ENCODE measurements at regions not wholly inside any gene's neighbourhood (a gene's known extent, or its start where the extent isn't known, plus 50 kb on each side); places are given as distances from the start of the nearest gene placed in this dataset.

DNA sequence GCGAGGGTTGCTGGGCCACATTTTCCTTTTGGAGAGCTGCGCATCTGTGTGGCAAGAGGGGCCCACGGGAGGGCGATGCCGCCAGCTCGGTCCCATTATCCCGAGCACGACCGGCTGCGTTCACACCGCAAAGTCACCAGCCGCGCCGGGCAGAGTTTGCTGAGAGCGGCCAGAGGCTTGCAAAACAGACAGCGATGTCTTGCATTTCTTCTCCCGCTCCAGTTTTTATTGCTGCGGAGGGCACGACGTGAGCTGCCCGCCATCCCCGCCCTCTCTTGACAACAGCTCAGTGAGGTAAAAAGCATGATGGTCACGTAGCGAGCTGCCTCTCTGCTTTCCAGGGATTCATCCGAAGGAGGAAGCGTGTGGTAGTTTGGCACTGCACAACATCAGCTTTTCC lies 102.1 kb upstream of the TENM3 start:
- whole genome bisulfite sequencing, result 32% methylated on average over 26 of the region's 26 CpGs
- Histone ChIP-seq H3K27ac (ENCODE audit: low read length, poor library complexity, severe bottlenecking) (no peak overlapping the region), H2BK120ac (ENCODE audit: low read depth, low read length) (no peak overlapping the region), H3K14ac (ENCODE audit: low read length in 2 of 2) (no peak overlapping the region), H4K8ac (ENCODE audit: low read length) (no peak overlapping the region), H2BK15ac (ENCODE audit: low read depth, poor library complexity, severe bottlenecking) (no peak overlapping the region), H2AK5ac (ENCODE audit: low read length, severe bottlenecking) (peak overlapping the region; percentile 30), H2BK5ac (ENCODE audit: low read depth, low read length, poor library complexity, severe bottlenecking) (no peak overlapping the region), H4K91ac (ENCODE audit: low read length) (no peak overlapping the region), H3K79me1 (replicated peaks; ENCODE audit: low read length, poor library complexity, severe bottlenecking) (peaks cover 19% of the 10 kb centered on the region), H3K27me3 (ENCODE audit: control insufficient read depth in 1 of 2, insufficient read depth in 1 of 2, low read length in 2 of 2) (peaks cover 3 to 4% of the 10 kb centered on the region in 2 experiments), H3K36me3 (ENCODE audit: control insufficient read depth in 1 of 2, insufficient read depth in 2 of 2, low read depth in 1 of 2, low read length in 2 of 2) (peaks cover 0 to 11% of the 10 kb centered on the region in 2 experiments), H3K9me3 (ENCODE audit: control insufficient read depth, low read length) (no peaks in the 10 kb centered on the region), H3K9ac (ENCODE audit: low read length) (no peak overlapping the region), H3K4me2 (ENCODE audit: low read length, poor library complexity, severe bottlenecking) (no peak overlapping the region), H2BK12ac (ENCODE audit: low read length in 2 of 2) (no peak overlapping the region), H2AFZ (ENCODE audit: low read depth, low read length) (no peak overlapping the region), H3K23ac (ENCODE audit: low read length in 2 of 2) (no peak overlapping the region), H3K18ac (ENCODE audit: low read depth in 1 of 2, low read length in 2 of 2) (no peak overlapping the region), H3K4me1 (ENCODE audit: control insufficient read depth, insufficient read depth, low read depth, low read length) (peaks cover 17% of the 10 kb centered on the region), H3K4ac (ENCODE audit: low read depth in 1 of 2, low read length in 2 of 2) (no peak overlapping the region), H3K4me3 (ENCODE audit: insufficient read depth in 1 of 2, low read depth in 1 of 2, low read length in 2 of 2) (peak overlapping the region; percentile 16 to 24)
- no peak for DNase-seq

- Histone ChIP-seq H2AK5ac (ENCODE audit: low read length, severe bottlenecking) (peak overlapping the region; percentile 44), H3K27me3 (ENCODE audit: control insufficient read depth in 1 of 2, insufficient read depth in 1 of 2, low read length in 2 of 2) (peaks cover 3 to 4% of the 10 kb centered on the region in 2 experiments), H3K4me1 (ENCODE audit: control insufficient read depth, insufficient read depth, low read depth, low read length) (peaks cover 17% of the 10 kb centered on the region), H3K9me3 (ENCODE audit: control insufficient read depth, low read length) (no peaks in the 10 kb centered on the region), H3K36me3 (ENCODE audit: control insufficient read depth in 1 of 2, insufficient read depth in 2 of 2, low read depth in 1 of 2, low read length in 2 of 2) (peaks cover 0 to 11% of the 10 kb centered on the region in 2 experiments), H4K91ac (ENCODE audit: low read length) (peak overlapping the region; percentile 27), H2BK15ac (ENCODE audit: low read depth, poor library complexity, severe bottlenecking) (no peak overlapping the region), H2BK12ac (ENCODE audit: low read length in 2 of 2) (no peak overlapping the region), H3K4ac (ENCODE audit: low read depth in 1 of 2, low read length in 2 of 2) (no peak overlapping the region), H3K14ac (ENCODE audit: low read length in 2 of 2) (no peak overlapping the region), H3K23ac (ENCODE audit: low read length in 2 of 2) (peak overlapping the region in 1 of 2 experiments; percentile 41), H3K27ac (ENCODE audit: low read length, poor library complexity, severe bottlenecking) (peak overlapping the region; percentile 79), H3K4me3 (ENCODE audit: insufficient read depth in 1 of 2, low read depth in 1 of 2, low read length in 2 of 2) (peak overlapping the region; percentile 70 to 91), H4K8ac (ENCODE audit: low read length) (no peak overlapping the region), H3K79me1 (replicated peaks; ENCODE audit: low read length, poor library complexity, severe bottlenecking) (peaks cover 17% of the 10 kb centered on the region), H3K9ac (ENCODE audit: low read length) (peak overlapping the region; percentile 87), H3K18ac (ENCODE audit: low read depth in 1 of 2, low read length in 2 of 2) (no peak overlapping the region), H2BK5ac (ENCODE audit: low read depth, low read length, poor library complexity, severe bottlenecking) (no peak overlapping the region), H2AFZ (ENCODE audit: low read depth, low read length) (no peak overlapping the region), H3K4me2 (ENCODE audit: low read length, poor library complexity, severe bottlenecking) (peak overlapping the region; percentile 97), H2BK120ac (ENCODE audit: low read depth, low read length) (no peak overlapping the region)
- DNase-seq, result peak; percentile 16
- 5% methylated on average over 63 of the region's 65 CpGs for WGBS
Measured at GRCh38 chr4:182142176-182143085, 100.8 kb upstream of the TENM3 start.

GRCh38 chr4:182143086-182143821 lies 99.9 kb upstream of the TENM3 start:
- H3K27me3 ChIP-seq (ENCODE audit: control insufficient read depth in 1 of 2, insufficient read depth in 1 of 2, low read length in 2 of 2), result peaks cover 3 to 4% of the 10 kb centered on the region in 2 experiments
- peak overlapping the region; percentile 70 to 91 for H3K4me3 ChIP-seq (ENCODE audit: insufficient read depth in 1 of 2, low read depth in 1 of 2, low read length in 2 of 2)
- H3K36me3 ChIP-seq (ENCODE audit: control insufficient read depth in 1 of 2, insufficient read depth in 2 of 2, low read depth in 1 of 2, low read length in 2 of 2), result peaks cover 0 to 11% of the 10 kb centered on the region in 2 experiments
- H3K23ac ChIP-seq (ENCODE audit: low read length in 2 of 2), result no peak overlapping the region
- WGBS, result under 1% methylated on average over 29 of the region's 36 CpGs
- peaks cover 17% of the 10 kb centered on the region for H3K4me1 ChIP-seq (ENCODE audit: control insufficient read depth, insufficient read depth, low read depth, low read length)
- peak overlapping the region; percentile 87 for H3K9ac ChIP-seq (ENCODE audit: low read length)
- H2BK12ac ChIP-seq (ENCODE audit: low read length in 2 of 2), result no peak overlapping the region
- peaks cover 17% of the 10 kb centered on the region for H3K79me1 ChIP-seq (replicated peaks; ENCODE audit: low read length, poor library complexity, severe bottlenecking)
- H3K27ac ChIP-seq (ENCODE audit: low read length, poor library complexity, severe bottlenecking), result peak overlapping the region; percentile 79
- no peak overlapping the region for H4K91ac ChIP-seq (ENCODE audit: low read length)
- H2AFZ ChIP-seq (ENCODE audit: low read depth, low read length), result no peak overlapping the region
- H2AK5ac ChIP-seq (ENCODE audit: low read length, severe bottlenecking), result no peak overlapping the region
- H2BK120ac ChIP-seq (ENCODE audit: low read depth, low read length), result no peak overlapping the region
- no peak overlapping the region for H3K4ac ChIP-seq (ENCODE audit: low read depth in 1 of 2, low read length in 2 of 2)
- H3K9me3 ChIP-seq (ENCODE audit: control insufficient read depth, low read length), result no peaks in the 10 kb centered on the region
- peak overlapping the region; percentile 59 for H2BK5ac ChIP-seq (ENCODE audit: low read depth, low read length, poor library complexity, severe bottlenecking)
- H2BK15ac ChIP-seq (ENCODE audit: low read depth, poor library complexity, severe bottlenecking), result no peak overlapping the region
- peak overlapping the region; percentile 97 for H3K4me2 ChIP-seq (ENCODE audit: low read length, poor library complexity, severe bottlenecking)
- no peak overlapping the region for H4K8ac ChIP-seq (ENCODE audit: low read length)
- H3K18ac ChIP-seq (ENCODE audit: low read depth in 1 of 2, low read length in 2 of 2), result no peak overlapping the region
- no peak for DNase-seq
- H3K14ac ChIP-seq (ENCODE audit: low read length in 2 of 2), result no peak overlapping the region

All from mesenchymal stem cell (in vitro differentiated cells and primary cell).